SH-SY5Y (cell line): ENCODE measurements at regions not wholly inside any gene's neighbourhood (a gene's known extent, or its start where the extent isn't known, plus 50 kb on each side); places are given as distances from the start of the nearest gene placed in this dataset.

ENCODE experiments used
- GATA2 ChIP-seq: IDR thresholded peaks from 2 replicates; pipeline ENCODE4 v1.6.1; 2011; ENCODE audit warnings: mild to moderate bottlenecking, low read depth, low read length
- GATA3 ChIP-seq: IDR thresholded peaks from 2 replicates; pipeline ENCODE4 v1.6.1; 2011; ENCODE audit warnings: low read depth, mild to moderate bottlenecking, low read length, moderate library complexity

- TF ChIP-seq GATA3 = no peak
- TF ChIP-seq GATA2 = no peak
These were observed 161.2 kb upstream of the C1orf87 start for GRCh38 chr1:60234776-60235175.
